ELR (cell line): ENCODE measurements at regions not wholly inside any gene's neighbourhood (a gene's known extent, or its start where the extent isn't known, plus 50 kb on each side); places are given as distances from the start of the nearest gene placed in this dataset.
A peak's percentile ranks its signal among the peaks of the same experiment; 100 is the strongest.
"Not testable (repeated sequence)": the region's sequence is repeated elsewhere in the genome, so short reads cannot be mapped to it uniquely, and the experiment has no call there.

Source experiments
- DNase-seq: peaks from one replicate; pipeline ENCODE4 v3.0.0-alpha.2; 2015; ENCODE audit warnings: low read depth

DNA sequence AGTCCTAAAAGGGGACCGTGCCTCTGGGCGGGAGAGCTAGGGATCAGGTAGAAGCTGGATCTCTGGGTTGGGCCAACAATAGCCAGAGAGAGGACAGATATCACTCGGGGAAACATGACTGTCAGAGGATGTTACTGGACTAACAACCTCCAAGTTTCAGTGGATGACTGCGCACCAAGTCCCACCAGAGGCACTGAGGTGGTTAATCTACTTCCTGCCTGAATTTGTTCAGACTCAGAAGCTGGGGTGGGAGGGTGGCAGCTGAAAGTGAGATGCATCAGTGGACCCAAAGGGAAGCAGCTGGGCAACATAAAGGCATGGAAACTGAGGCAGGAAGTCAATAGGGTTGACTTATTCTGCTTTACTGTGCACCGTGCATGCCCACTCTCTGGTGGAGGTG, 130.1 kb upstream of the SLC44A1 start:
- no peak for DNase-seq

DNA sequence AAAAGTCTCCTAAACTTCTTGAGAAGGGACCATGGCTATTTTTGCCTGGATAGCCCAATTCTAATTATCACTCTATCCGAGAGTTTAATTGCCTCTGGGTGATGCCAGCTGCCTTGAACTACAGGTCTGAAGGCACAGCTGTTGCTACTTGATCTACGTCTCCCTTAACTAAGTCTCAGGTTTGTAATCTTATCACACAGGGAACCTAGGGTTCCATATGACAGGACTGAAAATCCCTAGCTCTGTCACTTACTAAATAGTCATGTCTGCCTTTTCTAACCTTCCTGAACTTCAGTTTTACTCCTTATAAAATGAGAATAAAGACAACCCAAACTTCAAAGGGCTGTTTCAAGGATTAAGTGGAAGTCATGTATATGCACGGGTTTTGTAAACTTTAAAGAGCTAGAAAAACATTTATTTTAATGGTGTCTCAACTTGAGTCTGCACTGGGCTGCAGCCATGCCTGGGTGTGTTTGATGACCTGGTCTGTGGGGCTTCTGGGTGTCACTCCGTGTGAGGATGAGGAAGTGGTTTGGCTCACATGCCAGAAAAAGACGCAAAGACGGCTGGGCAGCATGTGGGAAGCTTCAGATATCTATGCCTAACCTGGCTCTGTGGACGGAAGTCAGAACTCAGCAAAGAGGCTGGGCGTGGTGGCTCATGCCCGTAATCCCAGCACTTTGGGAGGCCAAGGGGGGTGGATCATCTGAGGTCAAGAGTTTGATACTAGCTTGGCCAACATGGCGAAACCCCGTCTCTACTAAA, 129.3 kb upstream of the SLC44A1 start:
- DNase-seq = peak; percentile 68

GRCh38 chr9:105116052-105116868, 128.2 kb upstream of the SLC44A1 start:
- DNase-seq = no peak

DNA sequence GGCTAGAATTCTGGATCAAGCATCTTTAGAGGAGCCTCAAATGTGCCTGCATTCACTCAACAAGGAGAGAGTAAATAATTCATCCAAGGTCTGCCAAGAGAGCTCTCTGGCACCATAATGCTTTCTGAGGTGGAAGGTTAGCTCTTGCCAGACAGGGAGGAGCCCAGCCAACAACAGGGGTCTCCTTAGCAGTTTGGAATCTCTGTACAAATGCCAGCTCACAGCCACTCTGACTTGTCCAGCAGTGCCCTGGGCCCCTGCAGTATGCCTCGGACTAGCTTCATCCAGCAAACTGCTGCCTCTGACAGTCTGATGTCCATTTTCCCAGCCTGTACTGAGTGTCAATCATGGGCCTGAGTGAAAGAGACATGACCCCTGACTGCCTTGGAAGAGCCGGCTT, 127.2 kb upstream of the SLC44A1 start:
- no peak for DNase-seq

GRCh38 chr9:105118636-105119035, 125.8 kb upstream of the SLC44A1 start:
- no peak for DNase-seq

DNA sequence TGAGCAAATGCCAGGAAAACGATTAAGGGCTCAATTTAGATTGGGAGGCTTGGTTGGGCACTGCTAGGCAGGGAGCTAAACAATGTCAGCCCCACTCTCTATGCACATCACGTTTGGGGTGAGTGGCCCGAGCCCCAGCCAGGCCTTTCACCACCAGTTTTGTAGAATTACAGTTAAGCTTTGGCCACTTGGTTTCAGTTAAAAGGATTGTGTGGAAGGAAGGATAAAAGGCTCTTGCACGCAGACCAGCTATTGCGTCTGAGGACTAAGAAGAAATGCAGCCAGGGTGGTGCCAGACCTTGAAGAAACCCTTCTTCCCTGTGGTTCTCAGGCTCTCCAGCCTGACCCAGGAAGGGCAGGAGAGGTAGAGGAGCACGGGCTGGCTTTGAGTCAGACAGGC, 125.3 kb upstream of the SLC44A1 start:
- no peak for DNase-seq

DNA sequence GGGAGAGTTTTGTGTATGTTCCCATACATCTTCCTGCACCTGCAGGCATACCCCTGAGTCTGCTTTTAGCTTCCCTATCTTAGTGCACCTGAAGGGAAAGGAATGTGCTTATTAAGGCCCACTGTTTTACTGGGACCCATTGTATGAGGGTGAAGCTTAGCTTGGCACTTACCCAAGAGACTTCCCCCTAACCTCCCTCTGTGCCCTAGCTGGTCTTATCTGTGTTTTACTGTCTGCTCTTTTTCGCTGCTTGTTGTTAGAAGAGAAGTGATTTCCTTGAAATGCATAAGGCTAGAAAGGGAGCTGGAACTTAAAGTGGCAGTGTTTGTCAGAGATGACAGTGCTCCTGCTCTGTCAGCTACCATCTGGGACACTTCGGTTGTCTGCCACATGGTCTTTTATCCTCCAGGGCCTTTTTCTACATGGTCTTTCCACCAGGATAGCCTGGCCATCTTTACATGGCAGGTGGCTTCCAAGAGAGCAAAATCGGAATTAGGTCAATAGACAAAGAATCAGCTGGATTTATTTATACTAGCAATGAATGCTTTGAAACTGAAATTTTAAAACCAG, 122.5 kb upstream of the SLC44A1 start:
- DNase-seq = no peak

DNA sequence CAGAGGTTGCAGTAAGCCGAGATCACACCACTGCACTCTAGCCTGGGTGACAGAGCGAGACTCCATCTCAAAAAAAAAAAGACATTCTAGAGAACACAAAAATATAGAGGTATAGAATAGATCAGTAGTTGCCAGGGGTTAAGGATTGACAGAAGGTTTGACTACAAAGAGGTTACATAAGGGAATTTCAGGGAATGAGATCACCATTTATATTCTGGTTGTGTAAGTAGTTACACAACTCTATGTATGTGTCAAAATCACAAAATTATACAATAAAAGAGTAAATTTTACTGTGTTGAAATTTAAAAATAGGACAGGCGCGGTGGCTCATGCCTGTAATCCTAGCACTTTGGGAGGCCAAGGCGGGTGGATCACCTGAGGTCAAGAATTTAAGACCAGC, 119.9 kb upstream of the SLC44A1 start:
- DNase-seq = not testable (repeated sequence)

DNA sequence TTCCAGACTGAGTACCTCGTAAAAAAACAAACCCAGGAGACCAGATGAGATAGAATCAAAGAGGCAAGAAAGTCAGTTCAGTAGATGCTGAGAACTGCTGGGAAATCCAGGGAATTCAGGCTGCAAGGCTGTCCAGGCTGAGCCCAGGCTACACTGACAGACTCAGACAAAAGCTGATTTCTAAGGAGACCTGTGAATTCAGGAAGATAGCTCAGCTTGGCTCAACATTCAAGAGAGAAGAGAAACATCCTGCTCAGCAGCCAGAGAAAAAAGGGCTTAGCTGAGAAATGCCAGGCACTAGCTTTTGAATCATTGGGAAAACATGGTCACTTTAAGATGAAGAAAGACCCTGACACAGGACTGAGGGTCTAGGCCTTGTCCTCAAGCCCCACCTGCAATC, 118.2 kb upstream of the SLC44A1 start:
- DNase-seq = no peak

DNA sequence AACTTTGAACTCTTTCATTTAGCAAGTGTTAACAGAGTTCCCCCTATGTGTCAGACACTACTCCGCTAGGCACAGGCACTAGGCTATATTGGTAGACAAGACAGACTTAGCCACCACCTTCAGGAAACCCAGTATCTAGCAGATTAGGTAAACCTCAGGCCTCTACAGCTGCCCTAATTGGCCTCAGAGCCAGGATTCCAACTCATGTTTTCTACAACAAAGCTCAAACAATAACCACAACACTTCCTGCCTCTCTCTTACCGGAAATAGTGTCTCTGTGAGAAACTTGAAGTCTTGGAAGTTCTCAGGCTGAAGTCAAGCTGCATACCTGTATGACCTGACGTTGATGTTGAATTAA, 116.6 kb upstream of the SLC44A1 start:
- DNase-seq = peak; percentile 82

DNA sequence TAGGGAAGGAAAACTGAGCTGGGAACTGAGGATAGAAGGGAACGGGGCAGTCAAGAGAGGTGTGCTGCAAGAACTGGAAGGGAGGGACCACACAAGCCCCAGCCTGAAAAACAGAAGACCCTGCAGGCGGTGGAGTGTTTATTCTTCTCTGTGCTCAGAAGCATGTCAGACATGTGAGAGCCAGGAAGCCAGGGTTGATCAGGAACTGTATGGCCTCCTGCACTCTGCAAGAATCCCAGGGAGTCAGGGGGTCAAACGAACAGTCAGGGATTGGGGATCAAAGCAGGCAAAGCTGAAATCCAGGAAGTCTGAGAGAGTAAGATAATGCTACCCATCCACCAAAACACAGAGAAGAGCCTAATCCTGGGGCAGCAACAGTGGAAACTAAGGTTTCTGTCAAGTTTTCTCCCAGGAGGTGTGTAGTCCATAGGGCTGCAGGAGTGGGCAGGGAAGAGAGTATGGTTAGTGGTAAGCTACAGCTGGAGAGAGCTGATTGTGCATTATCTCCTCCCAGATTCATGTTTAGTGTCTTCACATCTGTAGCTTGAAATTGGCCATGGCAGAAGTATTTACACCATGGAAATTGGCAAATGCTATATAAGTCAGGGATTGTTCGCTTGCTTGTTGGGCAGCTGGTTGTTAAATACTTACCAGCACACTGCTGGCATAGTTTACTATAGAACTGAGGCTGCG, 115.4 kb upstream of the SLC44A1 start:
- DNase-seq = no peak

DNA sequence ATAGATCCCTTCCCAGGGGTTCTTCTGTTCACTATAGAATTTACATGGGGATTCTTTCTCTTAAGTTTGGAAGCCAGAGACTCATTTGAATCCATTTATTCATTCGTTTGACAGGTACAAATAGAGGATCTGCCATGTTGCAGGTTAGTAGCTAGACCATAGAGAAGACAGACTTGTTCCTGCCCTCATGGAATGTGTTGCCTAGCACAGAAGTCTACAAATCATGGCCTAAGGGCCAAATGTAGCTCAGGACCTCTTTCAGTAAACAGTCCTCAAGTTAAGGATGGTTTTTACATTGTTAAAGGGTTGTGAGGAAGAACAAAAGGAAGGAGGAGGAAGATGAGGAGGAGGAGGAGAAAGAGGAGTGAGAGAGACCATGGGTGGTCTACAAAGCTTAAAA, 114.7 kb upstream of the SLC44A1 start:
- DNase-seq = no peak

GRCh38 chr9:105131981-105132380, 112.5 kb upstream of the SLC44A1 start:
- no peak for DNase-seq

DNA sequence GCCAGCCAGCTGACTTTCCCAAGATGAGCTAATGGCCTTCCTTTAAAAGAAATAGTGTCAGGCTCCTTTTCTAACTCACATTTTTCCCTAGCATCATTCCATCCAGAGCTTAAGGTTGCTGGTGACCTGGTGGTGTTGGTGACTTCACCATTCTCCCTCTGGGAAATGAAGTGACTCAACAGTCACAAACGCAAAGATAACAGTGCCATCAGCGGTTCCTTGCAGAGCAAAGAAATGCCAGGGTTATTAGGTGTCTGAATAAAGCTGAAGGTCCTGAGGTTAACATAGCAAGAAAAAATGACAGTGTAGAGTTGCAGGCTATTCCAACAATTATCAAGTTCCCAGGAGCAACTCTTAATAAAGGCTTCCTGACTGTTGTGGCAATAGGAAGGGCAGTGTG, 111.8 kb upstream of the SLC44A1 start:
- DNase-seq = peak; percentile 95

DNA sequence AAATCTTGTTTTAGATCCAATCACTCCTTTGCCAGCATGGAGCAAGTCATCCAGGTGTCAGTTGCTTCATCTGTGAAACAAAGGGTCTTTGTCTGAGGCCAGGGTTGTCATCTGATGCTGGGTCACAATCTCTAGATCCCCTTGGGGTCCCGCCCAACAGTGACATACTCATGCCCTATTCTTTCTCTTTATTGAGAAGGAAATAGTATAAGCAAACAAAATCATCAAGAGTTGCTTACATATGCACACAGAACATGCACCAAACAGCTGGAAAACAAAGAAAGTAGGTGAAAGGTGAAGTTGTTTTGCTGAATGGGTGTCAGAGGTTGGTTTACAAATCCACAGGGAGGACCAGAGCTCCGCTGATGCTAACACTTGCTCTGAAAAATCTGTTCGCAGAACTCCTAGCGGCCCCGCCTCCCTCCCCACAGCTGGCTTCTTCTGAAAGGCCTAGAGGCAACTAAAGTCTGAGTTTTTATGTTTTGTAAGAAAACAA, 106.1 kb upstream of the SLC44A1 start:
- no peak for DNase-seq

GRCh38 chr9:105141146-105141975, 103.1 kb upstream of the SLC44A1 start:
- DNase-seq = no peak

GRCh38 chr9:105141976-105142250, 102.5 kb upstream of the SLC44A1 start:
- no peak for DNase-seq

- DNase-seq = peak; percentile 23
Measured at GRCh38 chr9:105142406-105143135, 101.9 kb upstream of the SLC44A1 start.

GRCh38 chr9:105143136-105143430, 101.4 kb upstream of the SLC44A1 start:
- no peak for DNase-seq

GRCh38 chr9:105144076-105144475, 100.4 kb upstream of the SLC44A1 start:
- DNase-seq = no peak

GRCh38 chr9:105144841-105145240, 99.6 kb upstream of the SLC44A1 start:
- no peak for DNase-seq
